ENCODE measurements at regions not wholly inside any gene's neighbourhood (a gene's known extent, or its start where the extent isn't known, plus 50 kb on each side); places are given as distances from the start of the nearest gene placed in this dataset.

GRCh38 chr3:176574786-176575185, 622.5 kb downstream of the TBL1XR1 start:
- DNase-seq (ENCODE audit: extremely low read depth, low read depth): no peak

- DNase-seq (ENCODE audit: extremely low read depth, low read depth): no peak
Observed at GRCh38 chr3:176571926-176572325, 625.4 kb downstream of the TBL1XR1 start.

- no peak for DNase-seq (ENCODE audit: extremely low read depth, low read depth)
Observed at GRCh38 chr3:176570992-176571391, 626.3 kb downstream of the TBL1XR1 start.

- no peak for DNase-seq (ENCODE audit: extremely low read depth, low read depth)
Observed at GRCh38 chr3:176568189-176568588, 629.1 kb downstream of the TBL1XR1 start.

- DNase-seq (ENCODE audit: extremely low read depth, low read depth): no peak
Observed at GRCh38 chr3:176566757-176567156, 630.5 kb downstream of the TBL1XR1 start.

GRCh38 chr3:176562331-176562730, 635.0 kb downstream of the TBL1XR1 start:
- DNase-seq (ENCODE audit: extremely low read depth, low read depth): no peak

GRCh38 chr3:176561826-176562225, 635.5 kb downstream of the TBL1XR1 start:
- no peak for DNase-seq (ENCODE audit: extremely low read depth, low read depth)

GRCh38 chr3:176554791-176555654, 642.3 kb downstream of the TBL1XR1 start:
- no peak for DNase-seq (ENCODE audit: extremely low read depth, low read depth)

GRCh38 chr3:176554264-176554663, 643.0 kb downstream of the TBL1XR1 start:
- DNase-seq (ENCODE audit: extremely low read depth, low read depth): no peak

GRCh38 chr3:176526942-176527341, 670.3 kb downstream of the TBL1XR1 start:
- DNase-seq (ENCODE audit: extremely low read depth, low read depth): no peak

GRCh38 chr3:176526225-176526624, 671.1 kb downstream of the TBL1XR1 start:
- no peak for DNase-seq (ENCODE audit: extremely low read depth, low read depth)

- no peak for DNase-seq (ENCODE audit: extremely low read depth, low read depth)
Observed at GRCh38 chr3:176523114-176523513, 674.2 kb downstream of the TBL1XR1 start.

GRCh38 chr3:176522436-176522835, 674.8 kb downstream of the TBL1XR1 start:
- DNase-seq (ENCODE audit: extremely low read depth, low read depth): no peak

- DNase-seq (ENCODE audit: extremely low read depth, low read depth): no peak
Observed at GRCh38 chr3:176521531-176522175, 675.6 kb downstream of the TBL1XR1 start.

GRCh38 chr3:176514297-176514696, 683.0 kb downstream of the TBL1XR1 start:
- DNase-seq (ENCODE audit: extremely low read depth, low read depth): peak; percentile 29

- no peak for DNase-seq (ENCODE audit: extremely low read depth, low read depth)
Observed at GRCh38 chr3:176513604-176514003, 683.7 kb downstream of the TBL1XR1 start.

- DNase-seq (ENCODE audit: extremely low read depth, low read depth): no peak
Observed at GRCh38 chr3:176512037-176512436, 685.2 kb downstream of the TBL1XR1 start.

- DNase-seq (ENCODE audit: extremely low read depth, low read depth): no peak
Observed at GRCh38 chr3:176510097-176510496, 687.2 kb downstream of the TBL1XR1 start.

- no peak for DNase-seq (ENCODE audit: extremely low read depth, low read depth)
Observed at GRCh38 chr3:176505878-176506621, 691.2 kb downstream of the TBL1XR1 start.

- DNase-seq (ENCODE audit: extremely low read depth, low read depth): no peak
Observed at GRCh38 chr3:176491084-176491483, 706.2 kb downstream of the TBL1XR1 start.

GRCh38 chr3:176490357-176490756, 706.9 kb downstream of the TBL1XR1 start:
- no peak for DNase-seq (ENCODE audit: extremely low read depth, low read depth)
